Effector memory CD8-positive, alpha-beta T cell (primary cell): ENCODE measurements at regions not wholly inside any gene's neighbourhood (a gene's known extent, or its start where the extent isn't known, plus 50 kb on each side); places are given as distances from the start of the nearest gene placed in this dataset.
"Not testable (repeated sequence)": the region's sequence is repeated elsewhere in the genome, so short reads cannot be mapped to it uniquely, and the experiment has no call there.

Experiments used
- ATAC-seq: fragments of 150-1000 bp; cut with Tn5 transposase; replicated peaks from 2 replicates; pipeline ENCODE4 v1.10.0; 2021; ENCODE audit warnings: mild to moderate bottlenecking, moderate library complexity
- DNase-seq, 3 experiments: peaks; one replicate each; pipeline ENCODE4 v3.0.0; 2021
- H3K27ac Mint-ChIP-seq, 2 donors: one replicate each; pipeline ENCODE4 v1.8.0; 2022; ENCODE audit warnings: mild to moderate bottlenecking in 2 of 2, mixed read lengths in 2 of 2, moderate library complexity in 2 of 2
- H3K27me3 Mint-ChIP-seq, 2 donors: one replicate each; pipeline ENCODE4 v1.8.0; 2022; ENCODE audit warnings: mixed read lengths in 2 of 2
- H3K36me3 Mint-ChIP-seq: one replicate; pipeline ENCODE4 v1.8.0; 2022; ENCODE audit warnings: mild to moderate bottlenecking, moderate library complexity, mixed read lengths; ENCODE audit not compliant: insufficient read depth
- H3K4me1 Mint-ChIP-seq, 2 donors: one replicate each; pipeline ENCODE4 v1.8.0; 2022; ENCODE audit warnings: low read depth in 2 of 2, mixed read lengths in 2 of 2
- H3K4me3 Mint-ChIP-seq, 2 donors: one replicate each; pipeline ENCODE4 v1.8.0; 2022; ENCODE audit warnings: mild to moderate bottlenecking in 2 of 2, mixed read lengths in 2 of 2, moderate library complexity in 2 of 2
- H3K9me3 Mint-ChIP-seq, 2 donors: one replicate each; pipeline ENCODE4 v1.8.0; 2022; ENCODE audit warnings: mixed read lengths in 2 of 2

DNA sequence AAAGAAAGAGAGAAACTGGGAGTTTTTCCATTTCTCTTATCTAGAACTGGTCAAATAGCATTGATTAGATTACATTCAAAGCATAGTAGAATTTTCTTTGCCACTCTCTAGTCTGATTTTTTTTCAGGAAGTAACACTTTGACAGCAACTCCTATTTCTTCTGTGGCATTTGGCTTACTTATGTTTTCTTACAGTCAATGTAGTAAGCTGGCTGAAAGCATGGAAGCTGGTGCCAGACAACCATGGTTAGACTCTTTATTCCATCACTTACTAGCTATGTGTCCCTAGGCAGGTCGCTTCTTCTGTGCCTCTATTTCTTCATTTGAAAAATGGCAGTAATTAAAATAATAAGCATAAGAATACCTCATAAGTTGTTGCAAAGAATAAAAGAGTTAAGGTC lies 54.2 kb upstream of the OPRM1 start:
- ATAC-seq (no peak), DNase-seq (no peak)
- no peaks in the 10 kb centered on the region for H3K4me1 Mint-ChIP-seq
- H3K9me3 Mint-ChIP-seq, result peaks cover 0 to 3% of the 10 kb centered on the region in 2 donors
- H3K4me3 Mint-ChIP-seq, result no peak overlapping the region
- H3K36me3 Mint-ChIP-seq, result peaks cover 3% of the 10 kb centered on the region
- no peaks in the 10 kb centered on the region for H3K27me3 Mint-ChIP-seq
- H3K27ac Mint-ChIP-seq, result no peak overlapping the region

DNA sequence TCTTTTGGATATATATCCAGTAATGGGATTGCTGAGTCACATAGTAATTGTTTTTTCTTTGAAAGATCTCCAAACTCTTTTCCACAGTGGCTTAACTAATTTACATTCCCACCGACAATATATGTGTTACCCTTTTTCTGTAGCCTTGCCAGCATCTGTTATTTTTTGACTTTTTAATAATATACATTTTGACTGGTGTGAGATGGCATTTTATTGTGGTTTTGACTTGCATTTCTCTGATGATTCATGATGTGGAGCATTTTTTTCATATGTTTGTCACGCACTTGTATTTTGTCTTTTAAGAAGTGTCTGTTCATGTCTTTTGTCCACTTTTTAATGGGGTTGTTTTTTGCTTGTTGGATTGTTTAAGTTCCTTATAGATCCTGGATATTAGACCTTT lies 58.9 kb upstream of the OPRM1 start:
- DNase-seq (no peak), ATAC-seq (no peak)
- H3K27me3 Mint-ChIP-seq, result no peaks in the 10 kb centered on the region
- no peak overlapping the region for H3K4me3 Mint-ChIP-seq
- peaks cover 0 to 3% of the 10 kb centered on the region in 2 donors for H3K4me1 Mint-ChIP-seq
- H3K36me3 Mint-ChIP-seq, result no peaks in the 10 kb centered on the region
- H3K27ac Mint-ChIP-seq, result no peak overlapping the region
- peaks cover 1 to 6% of the 10 kb centered on the region in 2 donors for H3K9me3 Mint-ChIP-seq

- H3K27ac Mint-ChIP-seq, H3K36me3 Mint-ChIP-seq, ATAC-seq, H3K4me1 Mint-ChIP-seq, H3K27me3 Mint-ChIP-seq, H3K9me3 Mint-ChIP-seq, H3K4me3 Mint-ChIP-seq, DNase-seq: not testable (repeated sequence)
These were observed 60.0 kb upstream of the OPRM1 start for GRCh38 chr6:153978911-153979548.

DNA sequence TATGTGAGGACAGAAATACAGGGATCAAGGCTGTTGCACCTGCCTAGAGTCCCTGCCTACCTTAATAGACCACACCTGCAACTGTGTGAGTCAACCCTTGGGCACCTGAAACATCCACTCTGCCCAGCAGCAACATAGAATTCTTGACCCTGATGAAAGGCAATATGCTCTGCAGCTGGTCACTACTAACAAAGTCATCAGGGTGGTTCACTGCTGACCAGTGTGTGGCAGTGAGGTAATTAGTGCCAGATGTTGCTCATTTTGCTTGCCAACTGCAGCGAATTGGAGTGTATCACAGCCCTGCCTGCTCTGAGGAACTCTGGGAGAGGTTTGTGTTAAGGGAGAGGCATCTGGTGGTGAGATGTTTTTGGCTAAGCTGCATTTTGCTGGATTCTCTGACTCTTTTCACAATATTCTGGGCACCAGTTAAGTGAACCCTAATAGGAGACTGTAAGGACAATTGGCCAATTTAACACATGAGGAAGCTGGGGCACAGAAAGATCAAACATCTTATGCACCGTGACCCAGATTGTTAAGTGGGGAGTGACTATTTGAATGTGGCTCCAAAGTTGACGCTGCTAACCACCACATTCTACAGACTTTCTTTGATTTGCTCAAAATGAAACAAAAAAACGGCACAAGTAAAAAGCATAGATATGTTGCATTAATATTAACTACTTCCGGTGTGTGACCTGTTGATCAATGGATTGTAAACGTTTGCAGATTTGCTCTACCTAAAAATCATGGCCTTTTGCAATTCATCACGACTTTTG lies 61.9 kb upstream of the OPRM1 start:
- H3K4me1 Mint-ChIP-seq, result peaks cover 0 to 3% of the 10 kb centered on the region in 2 donors
- no peak overlapping the region for H3K4me3 Mint-ChIP-seq
- peaks cover 1 to 6% of the 10 kb centered on the region in 2 donors for H3K9me3 Mint-ChIP-seq
- no peaks in the 10 kb centered on the region for H3K36me3 Mint-ChIP-seq
- DNase-seq (no peak), ATAC-seq (no peak)
- no peaks in the 10 kb centered on the region for H3K27me3 Mint-ChIP-seq
- H3K27ac Mint-ChIP-seq, result no peak overlapping the region

DNA sequence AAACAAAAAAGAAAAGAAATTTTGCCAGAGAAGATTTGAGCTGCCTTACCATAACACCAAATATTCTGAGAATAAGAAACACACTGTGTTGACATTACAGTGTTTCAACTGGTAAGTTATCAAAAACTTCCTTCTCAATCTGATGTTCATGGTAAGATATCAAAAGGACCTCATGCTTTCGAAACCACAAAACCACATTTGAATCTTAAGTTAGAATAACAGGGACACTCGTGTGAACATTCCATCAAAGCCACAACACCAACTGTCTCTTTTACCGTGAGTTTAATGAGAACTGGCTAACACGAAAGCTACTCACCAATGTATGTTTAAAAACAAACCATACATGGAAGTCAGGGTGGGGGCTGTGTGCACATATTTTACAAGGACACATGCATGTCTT lies 73.0 kb upstream of the OPRM1 start:
- Mint-ChIP-seq H3K4me1 (no peaks in the 10 kb centered on the region), H3K27me3 (no peaks in the 10 kb centered on the region), H3K4me3 (no peak overlapping the region), H3K27ac (no peak overlapping the region), H3K9me3 (no peaks in the 10 kb centered on the region), H3K36me3 (no peaks in the 10 kb centered on the region)
- no peak for DNase-seq
- ATAC-seq, result no peak

DNA sequence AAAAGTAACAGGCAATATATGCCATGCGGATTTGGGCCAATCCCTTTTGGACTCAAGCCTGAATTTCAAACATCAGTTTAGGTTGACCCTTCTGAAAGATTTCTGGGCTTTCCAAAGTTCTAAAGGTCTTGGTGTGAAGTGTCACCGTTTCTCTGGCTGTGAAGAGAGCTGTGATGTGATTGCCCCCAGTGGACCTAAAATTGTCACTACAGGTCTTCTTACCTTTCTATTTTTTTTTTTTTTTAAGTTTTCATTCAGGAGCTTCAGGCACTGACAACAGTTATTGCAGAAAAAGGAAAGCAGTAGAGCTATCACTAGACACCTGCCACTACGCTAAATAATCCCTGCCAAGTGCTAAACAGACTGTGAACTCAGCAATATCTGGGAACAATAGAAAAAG lies 75.7 kb upstream of the OPRM1 start:
- no peaks in the 10 kb centered on the region for H3K4me1 Mint-ChIP-seq
- ATAC-seq (no peak), DNase-seq (no peak)
- H3K4me3 Mint-ChIP-seq, result no peak overlapping the region
- no peaks in the 10 kb centered on the region for H3K36me3 Mint-ChIP-seq
- H3K9me3 Mint-ChIP-seq, result no peaks in the 10 kb centered on the region
- no peaks in the 10 kb centered on the region for H3K27me3 Mint-ChIP-seq
- no peak overlapping the region for H3K27ac Mint-ChIP-seq

DNA sequence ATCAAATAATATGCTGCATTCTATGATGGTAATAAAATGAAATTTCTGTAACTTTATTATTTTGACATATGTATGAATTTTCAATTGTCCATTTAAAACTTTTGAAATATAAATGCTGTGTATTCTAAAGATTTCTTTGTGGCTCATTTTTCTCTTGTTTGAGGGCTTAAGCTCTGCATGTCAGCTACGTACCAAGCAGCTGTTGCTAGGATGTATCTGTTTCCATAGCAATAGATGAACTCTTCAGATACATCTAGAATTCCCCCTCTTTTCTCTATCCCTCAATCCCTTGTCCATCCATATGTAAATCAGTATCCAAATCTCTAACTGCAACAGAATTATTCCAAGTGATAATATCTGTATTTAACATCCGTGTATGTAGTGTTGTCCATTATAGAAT lies 76.5 kb upstream of the OPRM1 start:
- Mint-ChIP-seq H3K4me3 (no peak overlapping the region), H3K36me3 (no peaks in the 10 kb centered on the region)
- no peak for ATAC-seq

DNA sequence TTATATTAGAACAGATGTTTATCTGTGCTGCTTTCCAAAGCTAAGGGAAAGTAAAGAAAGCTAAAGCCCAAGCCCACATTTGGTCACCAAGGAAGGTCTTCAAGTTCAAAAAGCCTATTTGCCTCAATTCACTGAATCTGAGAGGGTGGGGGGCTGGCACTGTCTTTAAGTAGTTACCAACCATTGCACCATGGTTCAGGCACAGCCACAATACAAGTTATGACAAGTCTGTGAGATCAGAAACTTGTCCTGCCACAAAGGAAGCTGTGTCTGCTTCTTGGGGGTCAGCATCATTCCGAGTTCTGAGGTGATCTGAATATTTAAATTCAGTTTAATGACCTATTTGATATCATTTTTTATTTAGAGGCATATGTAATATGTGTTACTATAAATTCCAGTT lies 78.3 kb upstream of the OPRM1 start:
- H3K9me3 Mint-ChIP-seq, result no peaks in the 10 kb centered on the region
- DNase-seq, result no peak

More for the DNA sequence above, 76.5 kb upstream of the OPRM1 start:
- H3K4me1 Mint-ChIP-seq, result no peaks in the 10 kb centered on the region
- no peaks in the 10 kb centered on the region for H3K27me3 Mint-ChIP-seq
- no peak overlapping the region for H3K27ac Mint-ChIP-seq
- no peak for DNase-seq
- no peaks in the 10 kb centered on the region for H3K9me3 Mint-ChIP-seq

DNA sequence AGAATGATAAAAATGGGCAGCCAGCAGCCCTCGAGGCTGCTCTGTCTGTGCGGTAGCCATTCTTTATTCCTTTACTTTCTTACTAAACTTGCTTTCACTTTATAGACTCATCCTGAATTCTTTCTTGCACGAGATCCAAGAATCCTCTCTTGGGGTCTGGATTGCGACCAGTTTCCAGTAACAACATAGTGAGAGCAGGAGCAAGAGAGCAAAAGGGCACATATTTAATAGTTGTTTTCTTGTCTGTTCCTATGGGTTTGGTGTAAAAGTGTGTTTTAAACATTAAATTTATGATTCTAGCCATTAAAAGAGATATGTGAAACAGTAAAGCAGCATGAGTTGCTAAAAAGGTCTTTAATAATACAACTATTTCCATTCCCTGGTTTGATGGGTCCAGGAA lies 78.8 kb upstream of the OPRM1 start:
- Mint-ChIP-seq H3K36me3 (no peaks in the 10 kb centered on the region), H3K27ac (no peak overlapping the region), H3K4me1 (no peaks in the 10 kb centered on the region), H3K4me3 (no peak overlapping the region), H3K9me3 (no peaks in the 10 kb centered on the region), H3K27me3 (no peaks in the 10 kb centered on the region)
- DNase-seq (no peak), ATAC-seq (no peak)

More for the DNA sequence above, 78.3 kb upstream of the OPRM1 start:
- no peak overlapping the region for H3K27ac Mint-ChIP-seq
- H3K4me1 Mint-ChIP-seq, result no peaks in the 10 kb centered on the region
- no peaks in the 10 kb centered on the region for H3K27me3 Mint-ChIP-seq
- H3K36me3 Mint-ChIP-seq, result no peaks in the 10 kb centered on the region
- H3K4me3 Mint-ChIP-seq, result no peak overlapping the region
- ATAC-seq, result no peak

DNA sequence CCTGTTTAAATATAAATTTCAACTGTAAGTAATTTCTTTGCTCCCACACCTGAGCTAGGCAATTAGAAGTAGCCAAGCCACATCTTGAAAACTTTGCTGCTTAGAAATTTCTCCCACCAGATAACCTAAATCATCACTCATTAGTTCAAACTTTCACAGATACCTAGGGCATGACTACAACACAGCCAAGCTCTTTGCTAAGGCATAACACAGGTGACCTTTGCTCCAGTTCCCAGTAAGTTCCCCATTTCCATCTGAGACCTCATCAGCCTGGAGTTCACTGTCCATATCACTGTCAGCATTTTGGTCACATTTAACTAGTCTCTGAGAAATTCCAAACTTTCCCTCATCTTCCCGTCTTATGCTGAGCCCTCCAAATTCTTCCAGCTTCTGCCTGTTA lies 79.8 kb upstream of the OPRM1 start:
- Mint-ChIP-seq H3K27ac (no peak overlapping the region), H3K36me3 (no peaks in the 10 kb centered on the region), H3K4me1 (no peaks in the 10 kb centered on the region), H3K27me3 (no peaks in the 10 kb centered on the region), H3K4me3 (no peak overlapping the region), H3K9me3 (no peaks in the 10 kb centered on the region)
- DNase-seq, result no peak
- no peak for ATAC-seq

DNA sequence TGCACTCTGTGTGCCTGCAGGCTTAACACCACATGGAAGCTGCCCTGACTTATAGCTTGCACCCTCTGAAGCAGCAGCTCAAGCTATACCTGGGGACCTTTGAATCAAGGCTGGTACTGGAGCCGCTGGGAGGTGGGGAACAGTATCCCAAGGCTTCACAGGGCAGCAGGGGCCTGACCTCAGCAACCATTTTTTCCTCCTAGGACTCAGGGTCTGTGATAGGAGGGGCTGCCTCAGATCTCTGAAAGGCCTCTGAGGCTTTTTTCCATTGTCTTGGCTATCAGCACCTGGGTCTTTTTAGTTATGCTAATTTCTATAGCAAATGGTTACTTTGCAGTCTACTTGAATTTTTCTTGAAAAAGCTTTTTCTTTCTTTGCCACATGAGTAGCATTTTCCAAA lies 80.2 kb upstream of the OPRM1 start:
- no peak for DNase-seq

DNA sequence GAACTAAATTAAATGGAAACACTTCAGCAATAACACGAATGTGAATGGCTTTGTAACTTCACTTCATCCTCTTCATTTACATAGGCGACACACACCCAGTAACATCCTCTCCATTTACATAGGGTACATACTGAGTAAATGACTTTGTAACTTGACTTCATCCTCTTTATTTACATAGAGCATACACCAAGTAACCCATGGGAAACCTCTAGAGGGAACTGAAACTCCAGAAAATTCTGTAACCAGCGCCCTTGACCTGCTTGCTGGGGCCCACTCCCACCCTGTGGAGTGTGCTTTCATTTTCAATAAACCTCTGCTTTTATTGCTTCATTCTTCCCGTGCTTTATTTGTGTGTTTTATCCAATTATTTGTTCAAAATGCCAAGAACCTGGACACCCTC lies 81.6 kb upstream of the OPRM1 start:
- Mint-ChIP-seq H3K9me3 (peaks cover 0 to 4% of the 10 kb centered on the region in 2 donors), H3K4me1 (no peaks in the 10 kb centered on the region), H3K27ac (no peak overlapping the region), H3K4me3 (no peak overlapping the region), H3K36me3 (no peaks in the 10 kb centered on the region), H3K27me3 (no peaks in the 10 kb centered on the region)
- ATAC-seq (no peak), DNase-seq (no peak)

More for the DNA sequence above, 80.2 kb upstream of the OPRM1 start:
- H3K36me3 Mint-ChIP-seq, result no peaks in the 10 kb centered on the region
- no peaks in the 10 kb centered on the region for H3K9me3 Mint-ChIP-seq
- H3K27ac Mint-ChIP-seq, result no peak overlapping the region
- H3K27me3 Mint-ChIP-seq, result no peaks in the 10 kb centered on the region
- no peak for ATAC-seq
- no peaks in the 10 kb centered on the region for H3K4me1 Mint-ChIP-seq
- H3K4me3 Mint-ChIP-seq, result no peak overlapping the region

DNA sequence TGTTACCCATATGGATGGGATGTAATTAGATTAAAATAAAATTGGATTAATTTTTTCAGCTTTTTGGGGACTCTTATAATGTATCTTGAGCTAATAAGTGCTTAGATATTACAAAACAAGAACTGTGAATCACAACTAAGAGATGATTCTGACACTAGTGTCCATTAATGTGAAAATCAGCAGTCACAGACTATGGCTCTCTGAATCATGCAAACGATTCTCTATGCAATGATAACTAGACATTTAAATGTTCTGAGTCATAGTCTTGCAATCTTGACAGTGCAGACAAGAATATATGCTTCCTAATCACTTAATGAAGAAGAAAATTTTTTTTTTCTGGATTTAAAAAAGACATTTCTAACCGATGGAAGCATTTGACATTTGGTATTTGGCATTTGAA lies 82.2 kb upstream of the OPRM1 start:
- DNase-seq (no peak), ATAC-seq (no peak)
- Mint-ChIP-seq H3K27ac (no peak overlapping the region), H3K9me3 (peaks cover 0 to 4% of the 10 kb centered on the region in 2 donors), H3K4me1 (no peaks in the 10 kb centered on the region), H3K4me3 (no peak overlapping the region), H3K27me3 (no peaks in the 10 kb centered on the region), H3K36me3 (no peaks in the 10 kb centered on the region)

DNA sequence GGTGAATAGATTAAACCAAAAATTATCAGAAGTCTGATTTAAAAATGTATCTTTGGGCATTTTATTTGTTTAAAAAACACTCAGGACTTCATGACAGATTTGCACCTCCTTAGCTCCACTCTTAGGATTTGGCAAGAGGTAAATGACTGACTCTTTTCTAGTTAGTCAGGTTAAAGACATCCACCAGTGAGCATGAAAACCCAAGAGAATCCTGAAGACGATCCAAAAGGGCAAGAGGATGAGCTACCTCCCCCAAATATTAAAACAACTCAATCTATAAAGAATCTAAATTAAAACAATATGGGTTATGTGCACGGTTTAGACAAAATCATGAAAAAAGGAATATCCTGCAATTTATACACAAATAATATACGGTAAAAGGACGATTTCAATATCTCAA lies 89.4 kb upstream of the OPRM1 start:
- ATAC-seq (no peak), DNase-seq (no peak)
- Mint-ChIP-seq H3K4me3 (no peak overlapping the region), H3K9me3 (peaks cover 0 to 4% of the 10 kb centered on the region in 2 donors), H3K36me3 (no peaks in the 10 kb centered on the region), H3K4me1 (no peaks in the 10 kb centered on the region), H3K27ac (no peak overlapping the region), H3K27me3 (no peaks in the 10 kb centered on the region)
